ENCODE measurements at regions not wholly inside any gene's neighbourhood (a gene's known extent, or its start where the extent isn't known, plus 50 kb on each side); places are given as distances from the start of the nearest gene placed in this dataset.

DNA sequence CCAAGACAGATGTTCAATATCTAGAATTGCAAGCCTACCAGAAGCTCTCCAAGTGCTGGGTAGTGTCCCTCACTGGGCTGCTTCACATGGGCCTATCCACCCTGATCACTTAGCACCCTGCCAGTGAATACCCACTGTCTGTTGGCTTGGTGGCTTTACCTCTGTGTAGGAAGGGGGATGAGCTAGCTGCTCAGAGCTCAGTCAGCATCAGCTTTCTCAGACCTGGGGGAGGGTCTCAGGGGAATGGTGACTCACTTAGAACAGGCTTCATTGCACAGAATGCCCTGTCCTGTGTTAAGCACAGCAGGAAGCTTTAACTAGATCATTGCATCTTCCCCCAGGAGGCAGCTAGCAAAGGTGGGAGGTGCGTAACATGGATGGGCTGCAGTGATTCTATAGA is 209.8 kb downstream of the PDCD6IP start:
- TF ChIP-seq, protein P1, sequence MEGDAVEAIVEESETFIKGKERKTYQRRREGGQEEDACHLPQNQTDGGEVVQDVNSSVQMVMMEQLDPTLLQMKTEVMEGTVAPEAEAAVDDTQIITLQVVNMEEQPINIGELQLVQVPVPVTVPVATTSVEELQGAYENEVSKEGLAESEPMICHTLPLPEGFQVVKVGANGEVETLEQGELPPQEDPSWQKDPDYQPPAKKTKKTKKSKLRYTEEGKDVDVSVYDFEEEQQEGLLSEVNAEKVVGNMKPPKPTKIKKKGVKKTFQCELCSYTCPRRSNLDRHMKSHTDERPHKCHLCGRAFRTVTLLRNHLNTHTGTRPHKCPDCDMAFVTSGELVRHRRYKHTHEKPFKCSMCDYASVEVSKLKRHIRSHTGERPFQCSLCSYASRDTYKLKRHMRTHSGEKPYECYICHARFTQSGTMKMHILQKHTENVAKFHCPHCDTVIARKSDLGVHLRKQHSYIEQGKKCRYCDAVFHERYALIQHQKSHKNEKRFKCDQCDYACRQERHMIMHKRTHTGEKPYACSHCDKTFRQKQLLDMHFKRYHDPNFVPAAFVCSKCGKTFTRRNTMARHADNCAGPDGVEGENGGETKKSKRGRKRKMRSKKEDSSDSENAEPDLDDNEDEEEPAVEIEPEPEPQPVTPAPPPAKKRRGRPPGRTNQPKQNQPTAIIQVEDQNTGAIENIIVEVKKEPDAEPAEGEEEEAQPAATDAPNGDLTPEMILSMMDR (IDR thresholded peaks at IDR 0.05), result no peak
- TF ChIP-seq EZH2 (IDR thresholded peaks at IDR 0.05; ENCODE audit: borderline replicate concordance, insufficient read depth, low read depth, low read length, poor library complexity, severe bottlenecking), result no peak
